GM19240 (cell line): ENCODE measurements at regions not wholly inside any gene's neighbourhood (a gene's known extent, or its start where the extent isn't known, plus 50 kb on each side); places are given as distances from the start of the nearest gene placed in this dataset.

Source experiments
- DNase-seq: peaks from one replicate; pipeline ENCODE4 v3.0.0; 2011; ENCODE audit warnings: low spot score; ENCODE audit not compliant: insufficient read length

GRCh38 chr9:95678759-95679158 is 162.0 kb upstream of the PTCH1 start:
- no peak for DNase-seq

GRCh38 chr9:95670122-95670521 is 153.4 kb upstream of the PTCH1 start:
- DNase-seq = no peak

GRCh38 chr9:95669253-95669652 is 152.5 kb upstream of the PTCH1 start:
- DNase-seq = no peak

- no peak for DNase-seq
These were observed 151.0 kb upstream of the PTCH1 start for GRCh38 chr9:95667789-95668188.

GRCh38 chr9:95666785-95667155 is 150.0 kb upstream of the PTCH1 start:
- no peak for DNase-seq

GRCh38 chr9:95666096-95666784 is 149.5 kb upstream of the PTCH1 start:
- no peak for DNase-seq

- DNase-seq = no peak
These were observed 136.5 kb upstream of the PTCH1 start for GRCh38 chr9:95653246-95653645.

GRCh38 chr9:95650720-95651119 is 133.9 kb upstream of the PTCH1 start:
- no peak for DNase-seq

- no peak for DNase-seq
These were observed 133.0 kb upstream of the PTCH1 start for GRCh38 chr9:95649801-95650213.

GRCh38 chr9:95648225-95648624 is 131.5 kb upstream of the PTCH1 start:
- no peak for DNase-seq

- no peak for DNase-seq
These were observed 129.2 kb upstream of the PTCH1 start for GRCh38 chr9:95645992-95646391.

- DNase-seq = no peak
These were observed 128.8 kb upstream of the PTCH1 start for GRCh38 chr9:95645579-95645978.

- no peak for DNase-seq
These were observed 127.6 kb upstream of the PTCH1 start for GRCh38 chr9:95644377-95644776.

- DNase-seq = no peak
These were observed 126.8 kb upstream of the PTCH1 start for GRCh38 chr9:95643619-95644018.

GRCh38 chr9:95642189-95642588 is 125.4 kb upstream of the PTCH1 start:
- no peak for DNase-seq

GRCh38 chr9:95641586-95641985 is 124.8 kb upstream of the PTCH1 start:
- DNase-seq = no peak

- DNase-seq = no peak
These were observed 123.6 kb upstream of the PTCH1 start for GRCh38 chr9:95640336-95640735.

- DNase-seq = no peak
These were observed 119.4 kb upstream of the PTCH1 start for GRCh38 chr9:95635986-95636671.

GRCh38 chr9:95634536-95634935 is 117.8 kb upstream of the PTCH1 start:
- no peak for DNase-seq

GRCh38 chr9:95634114-95634513 is 117.3 kb upstream of the PTCH1 start:
- no peak for DNase-seq

- no peak for DNase-seq
These were observed 112.8 kb upstream of the PTCH1 start for GRCh38 chr9:95629585-95629984.

GRCh38 chr9:95627802-95628201 is 111.0 kb upstream of the PTCH1 start:
- no peak for DNase-seq

- DNase-seq = no peak
These were observed 110.3 kb upstream of the PTCH1 start for GRCh38 chr9:95626885-95627558.
